Suprapubic skin (tissue), 4 donors: ENCODE measurements at regions not wholly inside any gene's neighbourhood (a gene's known extent, or its start where the extent isn't known, plus 50 kb on each side); places are given as distances from the start of the nearest gene placed in this dataset.
"Not testable (repeated sequence)": the region's sequence is repeated elsewhere in the genome, so short reads cannot be mapped to it uniquely, and the experiment has no call there.

Experiments used
- EP300 ChIP-seq: sonication (generic); formaldehyde crosslinking; IDR thresholded peaks from one replicate; pipeline ENCODE4 v1.6.1; 2017; ENCODE audit warnings: antibody characterized with exemption
- POLR2A ChIP-seq, 2 donors: fragments of 450-650 bp; IDR thresholded peaks; one replicate each; pipeline ENCODE4 v1.6.1; 2017; ENCODE audit warnings: antibody characterized with exemption in 2 of 2, mild to moderate bottlenecking in 2 of 2, moderate library complexity in 2 of 2
- POLR2AphosphoS5 ChIP-seq, 3 donors: sonication (generic); formaldehyde crosslinking; IDR thresholded peaks; one replicate each; pipeline ENCODE4 v1.6.1; 2017; ENCODE audit warnings: antibody characterized with exemption in 3 of 3
- TF ChIP-seq, protein P1 (sequence below), 2 donors: fragments of 200-600 bp in 1 of 2; fragments of 450-650 bp in 1 of 2; sonication (generic) in 1 of 2; IDR thresholded peaks; one replicate each; pipeline ENCODE4 v1.5.1; 2016 to 2019; ENCODE audit warnings: antibody characterized with exemption in 2 of 2, mild to moderate bottlenecking in 1 of 2, moderate library complexity in 1 of 2

DNA sequence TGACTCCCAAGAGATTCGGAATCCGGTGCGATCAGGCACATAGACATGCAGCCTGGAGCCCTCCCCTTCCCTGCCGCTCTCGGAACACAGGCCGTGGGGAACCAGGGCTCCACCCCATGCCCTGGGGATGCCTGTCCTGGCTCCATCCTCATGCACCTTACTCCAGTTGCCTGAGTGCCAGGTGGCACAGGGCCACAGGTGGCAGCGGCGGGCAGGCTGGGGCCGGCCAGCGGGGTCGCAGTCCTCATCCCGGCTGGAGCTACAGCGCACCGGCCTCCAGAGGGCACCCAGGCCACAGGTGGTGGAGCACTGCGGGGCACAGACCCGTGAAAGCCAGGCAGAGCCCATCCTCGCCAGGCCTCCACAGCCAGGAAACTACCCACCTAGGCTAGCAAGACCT, 119.9 kb upstream of the AKAP13 start:
- TF ChIP-seq, protein P1, sequence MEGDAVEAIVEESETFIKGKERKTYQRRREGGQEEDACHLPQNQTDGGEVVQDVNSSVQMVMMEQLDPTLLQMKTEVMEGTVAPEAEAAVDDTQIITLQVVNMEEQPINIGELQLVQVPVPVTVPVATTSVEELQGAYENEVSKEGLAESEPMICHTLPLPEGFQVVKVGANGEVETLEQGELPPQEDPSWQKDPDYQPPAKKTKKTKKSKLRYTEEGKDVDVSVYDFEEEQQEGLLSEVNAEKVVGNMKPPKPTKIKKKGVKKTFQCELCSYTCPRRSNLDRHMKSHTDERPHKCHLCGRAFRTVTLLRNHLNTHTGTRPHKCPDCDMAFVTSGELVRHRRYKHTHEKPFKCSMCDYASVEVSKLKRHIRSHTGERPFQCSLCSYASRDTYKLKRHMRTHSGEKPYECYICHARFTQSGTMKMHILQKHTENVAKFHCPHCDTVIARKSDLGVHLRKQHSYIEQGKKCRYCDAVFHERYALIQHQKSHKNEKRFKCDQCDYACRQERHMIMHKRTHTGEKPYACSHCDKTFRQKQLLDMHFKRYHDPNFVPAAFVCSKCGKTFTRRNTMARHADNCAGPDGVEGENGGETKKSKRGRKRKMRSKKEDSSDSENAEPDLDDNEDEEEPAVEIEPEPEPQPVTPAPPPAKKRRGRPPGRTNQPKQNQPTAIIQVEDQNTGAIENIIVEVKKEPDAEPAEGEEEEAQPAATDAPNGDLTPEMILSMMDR (IDR thresholded peaks at IDR 0.05), result not testable (repeated sequence)
- not testable (repeated sequence) for TF ChIP-seq POLR2AphosphoS5 (IDR thresholded peaks at IDR 0.05); POLR2A (IDR thresholded peaks at IDR 0.05); EP300
